A673 (cell line): ENCODE measurements at regions not wholly inside any gene's neighbourhood (a gene's known extent, or its start where the extent isn't known, plus 50 kb on each side); places are given as distances from the start of the nearest gene placed in this dataset.

Experiments
- BruUV-seq: library from RNA; stranded (reverse); fragments of 400-500 nt; replicated peaks from 2 replicates; lab custom pipeline; 2021; lab: Mats Ljungman, UMichigan
- CTCF ChIA-PET: fragments of 300-600 bp; sonication (Branson Sonifier 250); formaldehyde crosslinking; loops from one replicate; lab custom pipeline; 2022; ENCODE audit warnings: antibody characterized with exemption; lab: Charles Lee
- POLR2A ChIA-PET: fragments of 300-600 bp; sonication (Branson Sonifier 250); formaldehyde crosslinking; loops from one replicate; lab custom pipeline; 2022; ENCODE audit warnings: antibody characterized with exemption; ENCODE audit not compliant: low non-redundant PET; lab: Charles Lee
- DNase-seq: peaks from one replicate; pipeline ENCODE4 v3.0.0-alpha.2; 2015; ENCODE audit warnings: low spot score
- H3K27ac ChIP-seq: fragments of 200-600 bp; sonication (generic); 2 replicates; pipeline ENCODE4 v1.5.1; 2016; ENCODE audit warnings: mixed run types, low read depth, mild to moderate bottlenecking, mixed read lengths, antibody characterized with exemption, low read length; ENCODE audit not compliant: poor library complexity, severe bottlenecking
- H3K27me3 ChIP-seq: fragments of 200-600 bp; sonication (generic); replicated peaks from 2 replicates; pipeline ENCODE4 v1.6.1; 2017; ENCODE audit warnings: mixed run types, low read depth, mild to moderate bottlenecking, mixed read lengths, antibody characterized with exemption, low read length; ENCODE audit not compliant: insufficient read depth, poor library complexity
- H3K36me3 ChIP-seq: fragments of 200-600 bp; sonication (generic); 2 replicates; pipeline ENCODE4 v1.6.1; 2016; ENCODE audit warnings: mixed run types, mild to moderate bottlenecking, mixed read lengths, antibody characterized with exemption, low read length; ENCODE audit not compliant: insufficient read depth, poor library complexity, severe bottlenecking
- H3K4me1 ChIP-seq: fragments of 200-600 bp; sonication (generic); 2 replicates; pipeline ENCODE4 v1.6.1; 2017; ENCODE audit warnings: mixed run types, mild to moderate bottlenecking, mixed read lengths, antibody characterized with exemption, low read length; ENCODE audit not compliant: insufficient read depth, poor library complexity, severe bottlenecking
- H3K4me3 ChIP-seq: fragments of 200-600 bp; sonication (generic); 2 replicates; pipeline ENCODE4 v1.5.1; 2016; ENCODE audit warnings: low read depth, mixed run types, mild to moderate bottlenecking, mixed read lengths, low read length; ENCODE audit not compliant: poor library complexity, severe bottlenecking
- H3K9me3 ChIP-seq: fragments of 200-600 bp; sonication (generic); 2 replicates; pipeline ENCODE4 v1.6.1; 2016; ENCODE audit warnings: mixed run types, low read depth, mild to moderate bottlenecking, mixed read lengths, antibody characterized with exemption, low read length; ENCODE audit not compliant: poor library complexity, severe bottlenecking
- EZH2 ChIP-seq: fragments of 200-600 bp; sonication (generic); IDR thresholded peaks from 2 replicates; pipeline ENCODE4 v1.6.1; 2017; ENCODE audit warnings: borderline replicate concordance, low read depth, mild to moderate bottlenecking, mixed read lengths, antibody characterized with exemption, low read length; ENCODE audit not compliant: poor library complexity, severe bottlenecking
- intact Hi-C: fragments of 100-400 bp; cut with micrococcal nuclease; formaldehyde crosslinking; loops from one replicate; pipeline ENCODE4 v1.10.0; 2022; ENCODE audit not compliant: unreplicated experiment
- TF ChIP-seq, protein P1 (sequence below): fragments of 300-800, 200-600 bp; sonication (generic); conservative IDR thresholded peaks from 2 replicates; pipeline ENCODE4 v1.5.1; 2017; ENCODE audit warnings: low read depth, mild to moderate bottlenecking, antibody characterized with exemption, low read length, moderate library complexity, mixed read lengths

GRCh38 chr1:119294199-119294598 is 74.4 kb upstream of the HAO2 start:
- CTCF ChIA-PET = interaction anchor here (2.0 kb wide), 1 partner anchor 19 kb away, joined by 6 read pairs; no protein-coding TSS in a partner anchor

DNA sequence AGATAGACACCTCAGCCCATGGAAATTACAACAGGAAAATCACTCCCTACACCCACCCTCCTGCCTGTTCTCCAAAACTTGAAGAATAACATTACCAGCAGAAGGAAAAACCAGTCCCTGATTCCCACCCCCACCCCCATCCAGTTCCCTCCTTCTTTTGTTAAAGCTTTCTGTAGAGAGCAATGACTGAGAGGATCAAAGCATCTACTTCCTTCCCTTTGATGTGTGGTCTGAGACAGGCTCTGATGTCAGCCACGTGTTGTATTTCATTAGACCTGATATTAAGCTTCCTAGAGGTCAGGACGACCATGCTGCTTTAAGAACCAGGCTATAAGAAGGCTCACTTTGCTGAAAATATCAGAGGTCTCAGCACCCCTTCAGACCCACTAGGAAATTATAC is 73.9 kb upstream of the HAO2 start:
- Histone ChIP-seq H3K4me1 (no peaks in the 10 kb centered on the region), H3K9me3 (no peaks in the 10 kb centered on the region), H3K36me3 (no peaks in the 10 kb centered on the region), H3K27ac (no peak overlapping the region), H3K4me3 (no peak overlapping the region), H3K27me3 (no peaks in the 10 kb centered on the region)
- DNase-seq = no peak
- CTCF ChIA-PET = interaction anchor here (2.0 kb wide), 1 partner anchor 20 kb away, joined by 6 read pairs; no protein-coding TSS in a partner anchor
- intact Hi-C loops = no loop called here
- no TSS peak for BruUV-seq
- POLR2A ChIA-PET = no interaction called here
- TF ChIP-seq, protein P1, sequence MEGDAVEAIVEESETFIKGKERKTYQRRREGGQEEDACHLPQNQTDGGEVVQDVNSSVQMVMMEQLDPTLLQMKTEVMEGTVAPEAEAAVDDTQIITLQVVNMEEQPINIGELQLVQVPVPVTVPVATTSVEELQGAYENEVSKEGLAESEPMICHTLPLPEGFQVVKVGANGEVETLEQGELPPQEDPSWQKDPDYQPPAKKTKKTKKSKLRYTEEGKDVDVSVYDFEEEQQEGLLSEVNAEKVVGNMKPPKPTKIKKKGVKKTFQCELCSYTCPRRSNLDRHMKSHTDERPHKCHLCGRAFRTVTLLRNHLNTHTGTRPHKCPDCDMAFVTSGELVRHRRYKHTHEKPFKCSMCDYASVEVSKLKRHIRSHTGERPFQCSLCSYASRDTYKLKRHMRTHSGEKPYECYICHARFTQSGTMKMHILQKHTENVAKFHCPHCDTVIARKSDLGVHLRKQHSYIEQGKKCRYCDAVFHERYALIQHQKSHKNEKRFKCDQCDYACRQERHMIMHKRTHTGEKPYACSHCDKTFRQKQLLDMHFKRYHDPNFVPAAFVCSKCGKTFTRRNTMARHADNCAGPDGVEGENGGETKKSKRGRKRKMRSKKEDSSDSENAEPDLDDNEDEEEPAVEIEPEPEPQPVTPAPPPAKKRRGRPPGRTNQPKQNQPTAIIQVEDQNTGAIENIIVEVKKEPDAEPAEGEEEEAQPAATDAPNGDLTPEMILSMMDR = no peak
- no peak for TF ChIP-seq EZH2

More at GRCh38 chr1:119294199-119294598, 74.4 kb upstream of the HAO2 start:
- TF ChIP-seq EZH2 = no peak
- TF ChIP-seq, protein P1 = no peak
- H3K36me3 ChIP-seq = no peaks in the 10 kb centered on the region
- H3K4me3 ChIP-seq = no peak overlapping the region
- no TSS peak for BruUV-seq
- intact Hi-C loops = no loop called here
- no peaks in the 10 kb centered on the region for H3K9me3 ChIP-seq
- POLR2A ChIA-PET = interaction anchor here (0.9 kb wide), 1 partner anchor 130 kb away, joined by 6 read pairs; no protein-coding TSS in a partner anchor
- no peaks in the 10 kb centered on the region for H3K4me1 ChIP-seq
- no peak for DNase-seq
- no peaks in the 10 kb centered on the region for H3K27me3 ChIP-seq
- no peak overlapping the region for H3K27ac ChIP-seq

DNA sequence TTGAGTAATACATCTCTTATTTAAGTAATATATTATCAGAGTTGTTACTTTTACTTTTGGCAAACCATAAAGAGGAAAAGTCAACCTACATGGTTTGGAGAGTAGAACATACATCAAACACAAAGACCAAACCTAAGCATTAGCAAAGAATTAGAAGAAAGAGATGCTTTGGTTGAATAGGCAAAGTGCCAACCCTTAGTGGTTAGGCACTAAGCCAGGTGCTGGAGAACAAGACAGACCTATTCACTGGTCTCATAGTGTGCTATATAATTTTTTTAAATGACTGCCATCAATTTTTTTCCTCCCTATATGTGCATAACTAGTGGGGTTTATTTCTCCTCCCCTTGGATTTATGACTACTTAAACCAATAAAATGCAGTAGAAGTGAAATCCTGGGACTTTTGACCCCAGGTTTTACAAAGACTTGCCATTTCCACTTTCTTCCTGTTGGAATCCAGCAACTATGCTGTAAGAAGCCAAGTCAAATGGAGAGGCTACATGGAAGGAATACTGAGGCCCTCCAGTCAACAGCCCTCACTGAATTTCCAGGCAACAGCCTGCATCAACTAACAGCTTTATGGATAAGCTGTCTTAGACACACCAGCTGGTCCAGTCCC is 69.8 kb upstream of the HAO2 start:
- no peak for TF ChIP-seq EZH2
- TF ChIP-seq, protein P1 = no peak
- CTCF ChIA-PET = no interaction called here

More for the DNA sequence above, 69.8 kb upstream of the HAO2 start:
- BruUV-seq = no TSS peak
- Histone ChIP-seq H3K4me1 (no peaks in the 10 kb centered on the region), H3K4me3 (no peak overlapping the region), H3K36me3 (no peaks in the 10 kb centered on the region), H3K27ac (no peak overlapping the region), H3K9me3 (no peaks in the 10 kb centered on the region), H3K27me3 (no peaks in the 10 kb centered on the region)
- intact Hi-C loops = no loop called here
- POLR2A ChIA-PET = no interaction called here
- no peak for DNase-seq
